ENCODE measurements at regions not wholly inside any gene's neighbourhood (a gene's known extent, or its start where the extent isn't known, plus 50 kb on each side); places are given as distances from the start of the nearest gene placed in this dataset.

DNA sequence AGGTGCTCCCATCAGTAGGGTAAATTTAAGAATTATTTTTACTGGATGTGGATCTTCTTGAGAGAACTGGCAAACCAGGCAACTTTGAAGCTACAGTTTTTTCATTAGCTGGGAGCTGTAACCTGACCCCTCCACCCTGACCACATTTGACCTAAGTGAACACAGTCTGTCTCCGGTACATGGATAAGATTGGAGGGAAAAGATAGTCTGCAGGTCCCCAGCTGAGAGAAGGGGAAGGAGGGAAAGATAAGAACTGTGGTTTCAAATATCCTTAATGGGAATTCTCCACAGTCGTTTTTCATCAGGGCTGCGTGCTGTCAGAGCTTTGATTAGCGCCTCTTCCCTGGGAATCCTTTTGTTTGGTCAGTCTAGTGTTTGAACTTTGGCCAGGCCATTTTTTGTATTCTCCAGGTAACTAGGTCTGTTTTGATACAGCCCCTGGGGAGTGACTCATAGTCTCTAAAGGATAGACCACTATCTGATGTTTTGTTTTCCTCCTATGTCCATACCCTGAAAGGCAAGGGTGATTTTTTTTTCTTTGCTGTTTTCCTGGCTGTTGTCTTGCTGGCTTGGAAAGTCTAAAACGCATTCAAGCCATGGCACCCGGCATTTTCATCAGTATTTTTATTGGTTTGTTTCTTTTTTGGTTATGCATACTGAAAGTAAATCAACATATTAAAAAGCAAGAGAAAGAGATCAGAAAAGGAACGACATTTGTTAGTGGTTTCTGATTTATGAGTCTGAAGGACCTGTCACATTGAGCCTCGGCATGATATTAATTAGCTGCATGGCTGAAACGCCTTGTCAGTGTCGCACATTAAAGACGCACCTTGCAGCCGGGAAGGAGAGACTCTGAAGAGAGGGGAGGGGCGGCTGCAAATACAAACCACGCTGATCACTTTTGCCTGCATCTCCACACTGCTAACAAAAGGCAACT is 183.4 kb upstream of the FN1 start:
- DNase-seq (ENCODE audit: low read depth in 1 of 2, low spot score in 1 of 2): peak in 1 of 2 experiments; percentile 12
- TF ChIP-seq JUND (IDR thresholded peaks at IDR 0.05; ENCODE audit: low read depth): no peak
- in situ Hi-C loops (cut with HindIII; ENCODE audit: low pct_unique_long_range_greater_than_20kb, low sequenced_read_pairs): no loop called here

DNA sequence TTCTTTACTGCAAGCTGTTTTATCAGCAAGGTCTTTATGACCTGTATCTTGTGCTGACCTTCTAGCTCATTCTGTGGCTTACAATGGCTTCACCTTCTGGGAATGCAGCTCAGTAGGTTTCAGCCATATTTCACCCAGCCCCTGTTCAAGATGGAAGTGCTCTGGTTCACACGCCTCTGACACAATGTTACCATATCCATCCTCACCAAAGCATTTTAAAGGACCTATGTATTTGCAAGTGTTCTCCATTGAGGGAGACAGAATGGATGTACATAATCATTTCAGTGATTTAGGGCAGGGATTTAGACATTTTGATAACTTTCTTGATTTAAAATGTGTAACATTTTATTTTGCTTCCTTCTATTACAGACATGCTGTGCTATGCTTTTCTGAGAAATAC is 182.3 kb upstream of the FN1 start:
- no peak for TF ChIP-seq JUND (IDR thresholded peaks at IDR 0.05; ENCODE audit: low read depth)
- in situ Hi-C loops (cut with HindIII; ENCODE audit: low pct_unique_long_range_greater_than_20kb, low sequenced_read_pairs): no loop called here
- no peak for DNase-seq (ENCODE audit: low read depth in 1 of 2, low spot score in 1 of 2)

DNA sequence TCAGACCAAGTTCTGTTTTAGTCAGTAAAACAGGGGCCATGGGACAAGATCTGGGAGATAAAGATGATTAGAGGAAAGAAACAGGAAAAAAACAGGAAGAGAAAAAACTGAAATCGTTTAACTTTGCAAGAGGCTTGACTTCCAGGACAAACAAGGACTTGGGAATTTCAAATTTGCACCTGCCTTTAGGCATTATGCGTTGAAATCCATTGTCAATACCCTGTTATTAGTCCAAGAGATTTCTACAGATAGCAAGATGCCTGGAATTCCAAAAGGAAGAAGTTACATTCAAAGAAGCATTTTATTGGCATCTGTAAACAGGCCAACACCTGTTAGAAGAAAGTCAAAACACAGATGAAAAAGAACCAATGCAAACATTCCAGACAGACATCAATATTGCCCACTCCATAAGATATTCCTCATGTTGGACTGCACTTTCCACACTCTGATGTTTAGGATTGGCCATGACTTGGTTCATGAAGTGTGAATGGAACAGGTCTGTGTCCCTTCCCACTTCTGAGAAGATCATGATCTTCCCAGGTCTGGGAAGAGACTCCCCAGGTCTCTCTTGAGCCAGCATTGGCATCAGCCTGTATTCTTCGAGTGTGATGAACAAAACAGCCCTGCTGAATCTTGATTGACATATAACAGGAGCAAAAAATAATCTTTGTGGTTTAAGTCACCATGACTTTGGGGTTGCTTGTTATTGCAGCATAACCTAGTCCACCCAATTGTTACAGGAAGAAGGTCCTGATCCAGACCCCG is 181.4 kb upstream of the FN1 start:
- peak in 1 of 2 experiments; percentile 74 for DNase-seq (ENCODE audit: low read depth in 1 of 2, low spot score in 1 of 2)
- no peak for TF ChIP-seq JUND (IDR thresholded peaks at IDR 0.05; ENCODE audit: low read depth)
- in situ Hi-C loops (cut with HindIII; ENCODE audit: low pct_unique_long_range_greater_than_20kb, low sequenced_read_pairs): no loop called here

DNA sequence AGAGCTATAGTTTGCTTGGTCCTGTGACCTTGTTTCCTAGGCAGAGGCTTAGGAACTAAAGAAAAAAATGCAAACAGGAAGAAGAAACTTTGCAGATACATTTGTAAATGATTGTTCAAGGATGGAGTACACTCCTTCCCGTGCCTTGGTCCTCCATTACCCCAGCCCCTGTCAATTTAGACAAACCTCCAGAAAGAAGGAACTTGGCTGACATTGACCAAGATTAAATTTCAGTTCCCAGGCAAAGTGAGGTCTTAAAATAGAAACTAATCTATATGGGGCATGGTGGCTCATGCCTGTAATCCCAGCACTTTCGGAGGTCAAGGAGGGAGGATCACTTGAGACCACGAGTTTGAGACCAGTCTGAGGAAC is 179.9 kb upstream of the FN1 start:
- in situ Hi-C loops (cut with HindIII; ENCODE audit: low pct_unique_long_range_greater_than_20kb, low sequenced_read_pairs): no loop called here
- no peak for TF ChIP-seq JUND (IDR thresholded peaks at IDR 0.05; ENCODE audit: low read depth)
- no peak for DNase-seq (ENCODE audit: low read depth in 1 of 2, low spot score in 1 of 2)

DNA sequence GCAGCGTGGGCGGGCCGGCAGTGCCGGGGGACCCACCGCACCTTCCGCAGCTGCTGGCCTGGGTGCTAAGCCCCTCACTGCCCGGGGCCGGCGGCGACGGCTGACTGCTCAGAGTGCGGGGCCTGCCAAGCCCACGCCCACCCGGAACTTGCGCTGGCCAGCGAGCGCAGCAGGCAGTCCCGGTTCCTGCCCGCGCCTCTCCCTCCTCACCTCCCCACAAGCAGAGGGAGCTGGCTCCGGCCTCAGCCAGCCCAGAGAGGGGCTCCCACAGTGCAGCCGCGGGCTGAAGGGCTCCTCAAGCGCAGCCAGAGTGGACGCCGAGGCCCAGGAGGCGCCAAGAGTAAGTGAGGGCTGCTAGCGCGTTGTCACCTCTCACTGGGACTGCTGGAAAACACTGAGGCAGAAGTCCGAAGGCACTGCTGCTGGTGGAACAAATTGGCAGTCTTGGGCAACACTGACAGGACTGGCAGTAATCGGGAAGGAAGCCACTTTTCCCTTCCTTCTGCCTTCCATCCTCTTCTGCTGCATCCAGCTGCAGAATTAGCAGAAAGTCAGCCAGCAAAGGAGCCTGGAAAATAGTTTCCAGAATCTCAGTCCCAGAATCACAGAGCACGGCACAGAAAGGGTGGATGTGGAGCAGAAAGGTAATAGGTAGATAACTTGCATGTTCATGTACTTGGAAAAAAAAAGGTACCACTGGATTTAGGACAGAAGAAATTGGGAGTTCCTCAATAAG is 179.4 kb upstream of the FN1 start:
- in situ Hi-C loops (cut with HindIII; ENCODE audit: low pct_unique_long_range_greater_than_20kb, low sequenced_read_pairs): no loop called here
- DNase-seq (ENCODE audit: low read depth in 1 of 2, low spot score in 1 of 2): no peak
- no peak for TF ChIP-seq JUND (IDR thresholded peaks at IDR 0.05; ENCODE audit: low read depth)

DNA sequence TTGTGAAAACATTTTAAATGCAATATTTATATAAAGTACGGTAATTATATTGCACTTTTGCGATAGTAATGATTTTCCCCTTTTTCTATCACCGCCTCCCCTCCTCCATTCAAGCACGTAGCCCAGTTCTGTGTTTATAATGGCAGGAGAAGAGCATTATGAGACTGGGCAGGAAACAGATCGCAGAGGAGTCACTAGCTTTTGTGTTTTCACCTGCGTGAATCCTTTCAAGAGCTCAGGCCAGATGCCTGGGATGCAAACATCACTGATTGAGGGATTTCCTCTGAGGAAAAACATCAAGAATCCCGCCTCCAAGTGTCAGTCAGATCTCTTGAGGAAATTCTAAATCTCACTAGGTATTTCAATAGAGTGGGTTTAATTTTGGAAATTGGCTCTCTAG is 178.4 kb upstream of the FN1 start:
- no peak for DNase-seq (ENCODE audit: low read depth in 1 of 2, low spot score in 1 of 2)
- TF ChIP-seq JUND (IDR thresholded peaks at IDR 0.05; ENCODE audit: low read depth): no peak
- in situ Hi-C loops (cut with HindIII; ENCODE audit: low pct_unique_long_range_greater_than_20kb, low sequenced_read_pairs): no loop called here

DNA sequence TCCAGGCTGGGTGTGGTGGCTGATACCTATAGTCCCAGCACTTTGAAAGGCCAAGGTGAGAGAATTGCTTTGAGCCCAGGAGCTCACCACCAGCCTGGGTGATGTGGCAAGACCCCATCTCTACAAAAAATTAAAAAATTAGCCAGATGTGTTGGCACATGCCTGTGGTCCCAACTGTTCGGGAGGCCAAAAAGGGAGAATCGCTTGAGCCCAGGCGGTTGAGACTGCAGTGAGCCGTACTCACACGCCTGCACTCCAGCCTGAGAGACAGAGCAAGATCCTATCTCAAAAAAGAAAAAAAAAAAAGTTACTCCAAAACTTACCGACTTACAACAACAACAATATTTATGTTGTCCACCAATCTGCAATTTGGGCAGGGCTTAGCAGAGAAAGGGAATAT is 178.0 kb upstream of the FN1 start:
- no peak for TF ChIP-seq JUND (IDR thresholded peaks at IDR 0.05; ENCODE audit: low read depth)
- no peak for DNase-seq (ENCODE audit: low read depth in 1 of 2, low spot score in 1 of 2)
- in situ Hi-C loops (cut with HindIII; ENCODE audit: low pct_unique_long_range_greater_than_20kb, low sequenced_read_pairs): no loop called here

DNA sequence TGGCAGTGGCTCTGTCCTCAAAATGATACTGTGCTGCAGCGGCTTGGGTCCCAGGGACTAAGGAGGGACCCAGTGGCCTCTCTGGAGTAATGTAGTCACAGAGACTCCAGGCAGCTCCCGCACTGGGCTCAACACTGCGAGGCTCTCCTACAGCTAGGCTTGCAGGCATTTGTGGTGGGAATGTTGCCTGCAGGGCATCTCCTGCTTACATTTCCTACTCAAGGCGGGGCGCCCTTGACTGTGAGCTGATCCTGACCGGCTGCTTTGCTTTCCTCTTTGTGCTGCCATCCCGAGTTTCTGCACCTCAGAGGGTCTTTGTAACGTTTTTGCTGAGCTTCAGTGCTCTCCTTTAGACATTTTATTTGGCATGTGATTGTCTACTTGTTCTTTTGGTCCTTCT is 177.4 kb upstream of the FN1 start:
- no peak for DNase-seq (ENCODE audit: low read depth in 1 of 2, low spot score in 1 of 2)
- in situ Hi-C loops (cut with HindIII; ENCODE audit: low pct_unique_long_range_greater_than_20kb, low sequenced_read_pairs): no loop called here
- no peak for TF ChIP-seq JUND (IDR thresholded peaks at IDR 0.05; ENCODE audit: low read depth)

DNA sequence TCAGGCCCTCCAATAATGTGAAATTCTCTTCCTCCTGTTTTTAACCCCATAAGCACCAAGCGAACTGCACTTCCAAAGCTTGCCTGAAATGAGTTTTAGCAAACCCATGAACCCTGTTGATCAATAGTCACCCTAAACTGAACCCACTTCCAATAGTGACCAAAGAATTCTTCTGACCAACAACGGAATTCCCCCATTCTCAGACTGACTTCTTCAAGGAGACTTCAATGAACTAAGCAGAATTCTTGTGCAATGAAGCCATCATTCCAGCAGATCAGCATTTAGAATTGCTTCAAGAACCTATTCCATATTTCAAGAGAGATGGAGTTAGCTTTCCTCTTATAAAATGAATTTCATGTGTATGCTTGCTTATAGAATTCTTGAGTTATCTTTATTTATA is 176.9 kb upstream of the FN1 start:
- in situ Hi-C loops (cut with HindIII; ENCODE audit: low pct_unique_long_range_greater_than_20kb, low sequenced_read_pairs): no loop called here
- DNase-seq (ENCODE audit: low read depth in 1 of 2, low spot score in 1 of 2): no peak
- no peak for TF ChIP-seq JUND (IDR thresholded peaks at IDR 0.05; ENCODE audit: low read depth)

DNA sequence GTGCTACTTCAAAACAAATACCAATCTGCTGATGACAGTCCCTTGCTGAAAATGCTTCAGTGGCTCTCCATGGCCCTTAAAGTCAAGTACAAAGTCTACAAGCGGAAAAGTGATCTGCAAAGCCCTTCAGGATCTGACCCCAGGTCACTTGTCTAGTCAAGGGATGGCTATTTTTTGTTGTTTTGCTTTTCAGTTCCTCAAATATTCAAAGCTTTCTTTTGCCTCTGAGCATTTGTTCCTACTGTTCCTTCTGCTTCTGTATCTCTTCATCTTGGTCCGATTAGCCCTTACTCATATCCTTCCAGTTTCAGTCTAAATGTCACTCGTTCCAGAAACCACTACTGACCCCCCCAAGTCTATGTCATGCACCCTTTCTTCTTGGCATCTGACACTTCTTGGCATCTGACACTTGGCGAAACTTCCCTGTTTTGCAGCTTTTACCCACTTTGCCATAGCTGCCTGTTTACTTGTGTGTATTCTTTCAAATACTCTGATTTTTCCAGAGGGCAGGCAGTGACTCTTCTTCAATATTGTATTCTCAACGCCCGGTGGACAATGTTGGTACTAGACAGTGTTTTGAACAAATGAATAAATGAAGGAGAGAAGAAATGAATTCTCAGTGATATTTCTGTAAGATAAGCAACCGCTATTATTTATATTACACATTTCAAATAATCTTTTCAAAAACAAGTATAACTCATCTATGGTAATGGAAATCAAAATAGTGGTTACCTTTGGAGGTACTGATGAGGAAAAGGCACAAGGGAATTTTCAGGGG is 175.9 kb upstream of the FN1 start:
- TF ChIP-seq JUND (IDR thresholded peaks at IDR 0.05; ENCODE audit: low read depth): no peak
- no peak for DNase-seq (ENCODE audit: low read depth in 1 of 2, low spot score in 1 of 2)
- in situ Hi-C loops (cut with HindIII; ENCODE audit: low pct_unique_long_range_greater_than_20kb, low sequenced_read_pairs): no loop called here

DNA sequence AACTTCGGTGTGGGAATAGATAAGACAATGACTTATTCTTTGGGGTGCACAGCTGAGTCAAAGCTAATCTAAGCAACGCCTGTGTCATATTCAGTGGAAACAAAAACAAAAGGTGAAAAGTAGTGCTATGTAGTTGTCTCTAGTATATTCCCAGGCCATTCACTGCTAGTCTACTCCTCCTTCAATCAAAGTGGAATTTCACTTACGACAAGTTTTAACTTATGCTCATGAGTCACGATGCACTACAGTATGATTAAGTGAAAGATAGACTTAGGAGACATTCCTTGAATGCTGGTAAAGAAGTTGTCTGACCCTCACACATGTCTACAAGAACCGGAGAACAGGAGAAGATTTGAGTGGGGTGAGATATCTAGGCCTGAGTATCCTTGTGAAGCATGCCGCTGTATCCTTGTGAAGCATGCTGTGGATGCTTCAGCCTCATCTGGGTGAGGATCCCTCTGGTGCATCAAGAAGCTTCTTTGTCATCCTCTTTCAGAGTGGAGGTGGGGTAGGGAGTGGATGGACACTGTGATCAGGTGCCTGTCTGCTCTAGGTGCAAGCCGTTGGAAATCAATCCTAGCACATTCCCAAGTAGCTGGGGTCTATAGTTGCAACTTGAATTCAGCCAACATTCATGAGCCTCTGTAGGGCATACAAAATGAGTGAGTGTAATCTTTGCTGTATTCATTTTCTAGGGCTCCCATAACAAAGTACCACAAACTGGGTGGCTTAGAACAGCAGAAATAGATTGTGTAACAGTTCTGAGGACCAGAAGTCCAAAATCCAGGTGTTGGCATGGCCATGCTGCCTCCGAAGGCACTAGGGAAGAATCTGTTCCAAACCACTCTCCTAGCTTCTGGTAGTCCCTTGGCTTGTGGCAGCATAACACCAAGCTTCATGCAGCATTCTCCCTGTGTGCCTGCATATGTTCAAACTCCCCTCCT is 173.5 kb upstream of the FN1 start:
- no peak for DNase-seq (ENCODE audit: low read depth in 1 of 2, low spot score in 1 of 2)
- no peak for TF ChIP-seq JUND (IDR thresholded peaks at IDR 0.05; ENCODE audit: low read depth)
- in situ Hi-C loops (cut with HindIII; ENCODE audit: low pct_unique_long_range_greater_than_20kb, low sequenced_read_pairs): no loop called here

All from T47D (cell line).